ENCODE measurements at regions not wholly inside any gene's neighbourhood (a gene's known extent, or its start where the extent isn't known, plus 50 kb on each side); places are given as distances from the start of the nearest gene placed in this dataset.

DNA sequence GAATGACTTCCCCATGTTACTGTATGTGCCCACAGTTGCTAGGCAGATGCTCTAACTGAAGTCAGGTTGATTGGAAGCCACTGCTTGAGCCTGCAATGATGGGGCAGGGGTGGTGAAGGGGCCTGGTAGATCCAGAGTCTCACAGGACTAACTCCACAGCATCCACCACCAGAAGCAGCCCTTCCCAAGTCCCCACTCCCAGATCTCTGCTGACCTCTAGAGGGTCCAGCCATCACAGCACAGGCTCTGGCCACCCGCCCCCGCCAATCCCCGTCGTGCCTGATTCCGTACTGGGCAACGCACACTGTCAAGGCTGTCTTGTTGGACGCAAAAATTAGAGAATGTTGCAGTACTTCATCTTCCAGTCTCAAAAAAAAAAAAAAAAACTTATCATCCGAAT, 136.8 kb upstream of the PDE1C start:
- no peak for TF ChIP-seq CEBPB (IDR thresholded peaks at IDR 0.05; ENCODE audit: low read depth)
- TF ChIP-seq EZH2phosphoT487 (IDR thresholded peaks at IDR 0.05; ENCODE audit: borderline replicate concordance), result no peak
- no peak for TF ChIP-seq POLR2A (IDR thresholded peaks at IDR 0.05; ENCODE audit: borderline replicate concordance, extremely low read depth, insufficient read depth, insufficient read length)
- TF ChIP-seq POLR2AphosphoS5 (IDR thresholded peaks at IDR 0.05; ENCODE audit: low read depth, low read length), result no peak
- TF ChIP-seq, protein P1, sequence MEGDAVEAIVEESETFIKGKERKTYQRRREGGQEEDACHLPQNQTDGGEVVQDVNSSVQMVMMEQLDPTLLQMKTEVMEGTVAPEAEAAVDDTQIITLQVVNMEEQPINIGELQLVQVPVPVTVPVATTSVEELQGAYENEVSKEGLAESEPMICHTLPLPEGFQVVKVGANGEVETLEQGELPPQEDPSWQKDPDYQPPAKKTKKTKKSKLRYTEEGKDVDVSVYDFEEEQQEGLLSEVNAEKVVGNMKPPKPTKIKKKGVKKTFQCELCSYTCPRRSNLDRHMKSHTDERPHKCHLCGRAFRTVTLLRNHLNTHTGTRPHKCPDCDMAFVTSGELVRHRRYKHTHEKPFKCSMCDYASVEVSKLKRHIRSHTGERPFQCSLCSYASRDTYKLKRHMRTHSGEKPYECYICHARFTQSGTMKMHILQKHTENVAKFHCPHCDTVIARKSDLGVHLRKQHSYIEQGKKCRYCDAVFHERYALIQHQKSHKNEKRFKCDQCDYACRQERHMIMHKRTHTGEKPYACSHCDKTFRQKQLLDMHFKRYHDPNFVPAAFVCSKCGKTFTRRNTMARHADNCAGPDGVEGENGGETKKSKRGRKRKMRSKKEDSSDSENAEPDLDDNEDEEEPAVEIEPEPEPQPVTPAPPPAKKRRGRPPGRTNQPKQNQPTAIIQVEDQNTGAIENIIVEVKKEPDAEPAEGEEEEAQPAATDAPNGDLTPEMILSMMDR (IDR thresholded peaks at IDR 0.05 in 2 of 3, conservative IDR thresholded peaks at IDR 0.05 in 1 of 3; ENCODE audit: borderline replicate concordance in 1 of 3, insufficient read depth in 1 of 3, low read depth in 2 of 3, low read length in 2 of 3), result peak; percentile 13 to 23 (median 20); a peak in 2 of 6 replicates
- TF ChIP-seq, protein P2, sequence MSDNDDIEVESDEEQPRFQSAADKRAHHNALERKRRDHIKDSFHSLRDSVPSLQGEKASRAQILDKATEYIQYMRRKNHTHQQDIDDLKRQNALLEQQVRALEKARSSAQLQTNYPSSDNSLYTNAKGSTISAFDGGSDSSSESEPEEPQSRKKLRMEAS (IDR thresholded peaks at IDR 0.05), result no peak
- TF ChIP-seq, protein P3, sequence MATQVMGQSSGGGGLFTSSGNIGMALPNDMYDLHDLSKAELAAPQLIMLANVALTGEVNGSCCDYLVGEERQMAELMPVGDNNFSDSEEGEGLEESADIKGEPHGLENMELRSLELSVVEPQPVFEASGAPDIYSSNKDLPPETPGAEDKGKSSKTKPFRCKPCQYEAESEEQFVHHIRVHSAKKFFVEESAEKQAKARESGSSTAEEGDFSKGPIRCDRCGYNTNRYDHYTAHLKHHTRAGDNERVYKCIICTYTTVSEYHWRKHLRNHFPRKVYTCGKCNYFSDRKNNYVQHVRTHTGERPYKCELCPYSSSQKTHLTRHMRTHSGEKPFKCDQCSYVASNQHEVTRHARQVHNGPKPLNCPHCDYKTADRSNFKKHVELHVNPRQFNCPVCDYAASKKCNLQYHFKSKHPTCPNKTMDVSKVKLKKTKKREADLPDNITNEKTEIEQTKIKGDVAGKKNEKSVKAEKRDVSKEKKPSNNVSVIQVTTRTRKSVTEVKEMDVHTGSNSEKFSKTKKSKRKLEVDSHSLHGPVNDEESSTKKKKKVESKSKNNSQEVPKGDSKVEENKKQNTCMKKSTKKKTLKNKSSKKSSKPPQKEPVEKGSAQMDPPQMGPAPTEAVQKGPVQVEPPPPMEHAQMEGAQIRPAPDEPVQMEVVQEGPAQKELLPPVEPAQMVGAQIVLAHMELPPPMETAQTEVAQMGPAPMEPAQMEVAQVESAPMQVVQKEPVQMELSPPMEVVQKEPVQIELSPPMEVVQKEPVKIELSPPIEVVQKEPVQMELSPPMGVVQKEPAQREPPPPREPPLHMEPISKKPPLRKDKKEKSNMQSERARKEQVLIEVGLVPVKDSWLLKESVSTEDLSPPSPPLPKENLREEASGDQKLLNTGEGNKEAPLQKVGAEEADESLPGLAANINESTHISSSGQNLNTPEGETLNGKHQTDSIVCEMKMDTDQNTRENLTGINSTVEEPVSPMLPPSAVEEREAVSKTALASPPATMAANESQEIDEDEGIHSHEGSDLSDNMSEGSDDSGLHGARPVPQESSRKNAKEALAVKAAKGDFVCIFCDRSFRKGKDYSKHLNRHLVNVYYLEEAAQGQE (IDR thresholded peaks at IDR 0.05; ENCODE audit: low read depth), result no peak
- no peak for TF ChIP-seq EZH2 (IDR thresholded peaks at IDR 0.05)

All from HCT116 (cell line).